ENCODE measurements at regions not wholly inside any gene's neighbourhood (a gene's known extent, or its start where the extent isn't known, plus 50 kb on each side); places are given as distances from the start of the nearest gene placed in this dataset.

- H3K23me2 ChIP-seq (ENCODE audit: low read depth, low read length) = no peaks in the 10 kb centered on the region; the same call in 1 of the 2 replicates
- CTCF ChIA-PET (ENCODE audit: partially characterized antibody) = no interaction called here
- no peak overlapping the region for H3K23ac ChIP-seq (ENCODE audit: insufficient read length)
Measured at GRCh38 chr5:29720954-29721353, 1472.5 kb upstream of the CDH6 start.

More at GRCh38 chr5:29720954-29721353, 1472.5 kb upstream of the CDH6 start:
- Histone ChIP-seq H4K5ac (ENCODE audit: insufficient read length, low read depth, low read length) (no peak overlapping the region), H3K56ac (replicated peaks; ENCODE audit: insufficient read length, low read depth, low read length) (no peak overlapping the region), H3K9me3 (ENCODE audit: insufficient read depth in 2 of 2, low read depth in 1 of 2, low read length in 1 of 2) (no peaks in the 10 kb centered on the region), H3K79me1 (ENCODE audit: low read depth, low read length) (no peaks in the 10 kb centered on the region), H2AFZ (ENCODE audit: low read length) (no peak overlapping the region), H4K8ac (ENCODE audit: extremely low read depth, insufficient read depth, low read length) (no peak overlapping the region), H3K4me3 (ENCODE audit: extremely low read depth in 1 of 4, insufficient read depth in 2 of 4, low read depth in 3 of 4, low read length in 4 of 4) (no peak overlapping the region), H4K91ac (replicated peaks; ENCODE audit: insufficient read length, low read length) (no peak overlapping the region), H3K4ac (replicated peaks; ENCODE audit: insufficient read length, low read depth, low read length) (no peak overlapping the region), H3K79me2 (ENCODE audit: control insufficient read depth in 1 of 2, insufficient read depth in 2 of 2, low read length in 2 of 2) (no peaks in the 10 kb centered on the region), H2BK120ac (replicated peaks; ENCODE audit: low read depth, low read length) (no peak overlapping the region), H2BK20ac (ENCODE audit: low read length) (no peak overlapping the region), H3K4me2 (ENCODE audit: insufficient read depth in 1 of 2, low read depth in 2 of 2, low read length in 2 of 2) (no peak overlapping the region), H3K18ac (ENCODE audit: extremely low read depth, low read length) (no peak overlapping the region), H3K9ac (replicated peaks in 1 of 4; ENCODE audit: extremely low read depth in 1 of 4, low read depth in 3 of 4, low read length in 3 of 4) (no peak overlapping the region), H3K36me3 (ENCODE audit: control insufficient read depth in 2 of 4, insufficient read depth in 4 of 4, low read length in 3 of 4) (no peaks in the 10 kb centered on the region), H2BK5ac (ENCODE audit: low read depth, low read length) (no peak overlapping the region), H4K20me1 (replicated peaks in 1 of 2; ENCODE audit: control insufficient read depth in 1 of 2, insufficient read depth in 2 of 2, low read length in 2 of 2) (no peaks in the 10 kb centered on the region), H3K27ac (ENCODE audit: low read depth, low read length) (no peak overlapping the region), H2BK15ac (ENCODE audit: low read length) (no peak overlapping the region), H3K27me3 (replicated peaks in 1 of 4; ENCODE audit: control insufficient read depth in 3 of 4, extremely low read depth in 1 of 4, insufficient read depth in 3 of 4, low read length in 3 of 4) (no peaks in the 10 kb centered on the region), H2BK12ac (ENCODE audit: low read depth, low read length) (no peak overlapping the region), H2AK5ac (ENCODE audit: low read depth, low read length) (no peak overlapping the region), H3K14ac (ENCODE audit: insufficient read length) (no peak overlapping the region), H3K4me1 (replicated peaks in 1 of 4; ENCODE audit: control insufficient read depth in 3 of 4, insufficient read depth in 4 of 4, low read length in 3 of 4) (no peaks in the 10 kb centered on the region)
- POLR2A ChIA-PET (ENCODE audit: partially characterized antibody) = no interaction called here
- FAIRE-seq = no peak
- DNase-seq (ENCODE audit: low read depth in 1 of 2, low spot score in 2 of 2) = no peak
- no peak for TF ChIP-seq E2F6 (IDR thresholded peaks at IDR 0.05)
- TF ChIP-seq RAD21 (IDR thresholded peaks at IDR 0.05 in 1 of 2, conservative IDR thresholded peaks at IDR 0.05 in 1 of 2; ENCODE audit: low read depth in 2 of 2, low read length in 2 of 2) = peak in 1 of 2 experiments; percentile 23; a peak in 1 of 4 replicates

Measured in H1 (cell line).